TTC549 (cell line): ENCODE measurements at regions not wholly inside any gene's neighbourhood (a gene's known extent, or its start where the extent isn't known, plus 50 kb on each side); places are given as distances from the start of the nearest gene placed in this dataset.
"Not testable (repeated sequence)": the region's sequence is repeated elsewhere in the genome, so short reads cannot be mapped to it uniquely, and the experiment has no call there.

Source experiments
- FAIRE-seq: peaks from 2 replicates; lab custom pipeline; 2012; peaks lifted over from hg19 to GRCh38; lab: Jason Lieb, UNC

- FAIRE-seq: no peak
Observed at GRCh38 chr3:150300852-150301517, 107.1 kb upstream of the TSC22D2 start.

DNA sequence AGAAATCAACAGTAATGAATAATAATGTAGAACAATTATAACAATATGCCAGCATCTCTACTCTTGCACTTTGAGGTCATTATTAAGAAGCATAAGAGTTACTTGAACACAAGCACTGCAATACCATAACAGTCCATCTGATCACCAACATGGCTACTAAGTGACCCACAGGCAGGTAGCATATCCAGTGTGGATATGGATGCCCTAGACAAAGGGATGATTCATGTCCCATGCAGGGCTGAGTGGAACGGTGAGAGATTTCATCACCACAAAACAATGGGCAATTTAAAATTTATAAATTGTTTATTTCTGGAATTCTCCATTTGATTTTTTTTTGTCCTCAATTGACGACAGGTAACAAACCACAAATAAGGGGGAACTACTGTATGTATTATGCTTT, 107.7 kb upstream of the TSC22D2 start:
- no peak for FAIRE-seq

DNA sequence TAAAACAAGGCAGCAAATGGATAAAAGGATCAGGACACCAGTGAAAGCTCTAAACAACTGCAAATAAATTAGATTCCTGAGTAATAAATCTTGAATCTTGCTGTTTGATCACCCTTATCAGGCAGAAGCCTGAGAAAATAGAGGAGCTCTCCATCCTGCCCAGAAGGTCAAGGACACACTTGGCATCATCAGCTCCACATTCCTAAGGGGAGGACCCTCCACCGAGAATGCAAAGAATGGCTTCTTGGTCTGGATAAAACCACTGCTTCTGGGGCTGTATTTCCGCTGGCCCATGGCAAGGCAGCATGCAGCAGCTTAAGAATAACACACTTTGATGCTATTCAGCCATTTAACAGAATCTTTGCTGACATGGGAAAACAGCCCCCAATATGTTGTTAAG, 108.9 kb upstream of the TSC22D2 start:
- no peak for FAIRE-seq

DNA sequence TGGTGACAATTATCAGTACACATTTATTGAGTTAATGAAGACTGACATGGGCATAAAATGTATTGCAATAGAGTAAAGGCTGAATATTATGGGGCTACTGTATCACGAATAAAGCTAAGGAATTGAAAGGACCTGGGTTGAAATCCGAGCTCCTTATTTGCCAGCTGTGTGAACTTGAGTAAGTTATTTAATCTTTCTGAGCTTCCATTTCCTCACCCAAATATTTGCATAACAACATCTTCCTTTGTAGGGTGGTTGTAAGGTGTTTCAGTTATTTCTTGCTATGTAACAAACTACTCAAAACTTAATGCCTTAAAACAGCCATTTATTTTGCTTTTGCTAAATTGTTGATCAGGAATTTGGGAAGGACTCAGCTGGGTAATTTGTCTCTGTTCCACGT, 111.1 kb upstream of the TSC22D2 start:
- FAIRE-seq: no peak

- no peak for FAIRE-seq
Observed at GRCh38 chr3:150296123-150296735, 111.9 kb upstream of the TSC22D2 start.

DNA sequence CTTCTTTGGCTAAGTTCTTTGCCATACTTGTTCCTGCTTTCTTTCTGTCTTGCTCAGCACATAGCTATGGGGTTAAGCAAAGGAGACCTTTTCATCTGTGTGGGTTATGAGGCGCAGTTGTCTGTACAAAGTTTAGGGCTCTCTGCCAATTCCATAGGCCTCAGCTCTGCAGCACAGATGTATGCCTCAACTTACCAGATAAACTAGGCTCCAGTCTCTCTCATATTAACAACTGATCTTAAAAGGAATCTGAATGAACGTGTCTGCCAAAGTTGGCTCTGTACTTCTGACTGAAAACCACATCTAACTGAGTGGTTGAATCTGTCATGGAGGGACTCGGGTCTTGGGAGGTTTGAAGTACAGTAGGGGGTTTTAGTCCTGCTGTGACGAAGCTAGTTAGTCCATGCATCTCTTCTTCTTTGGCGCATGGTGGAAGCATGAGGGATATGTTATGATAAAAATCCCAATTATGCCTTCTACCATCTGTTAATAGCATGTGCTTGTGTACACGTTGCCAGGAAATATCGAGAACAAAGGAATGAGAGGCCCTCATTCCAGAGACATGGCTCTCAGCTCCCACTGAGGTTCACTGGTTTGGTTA, 114.6 kb upstream of the TSC22D2 start:
- FAIRE-seq: no peak

GRCh38 chr3:150292891-150293290, 115.2 kb upstream of the TSC22D2 start:
- FAIRE-seq: no peak

- FAIRE-seq: no peak
Observed at GRCh38 chr3:150291515-150291914, 116.6 kb upstream of the TSC22D2 start.

GRCh38 chr3:150286390-150287147, 121.5 kb upstream of the TSC22D2 start:
- FAIRE-seq: peak; percentile 3

- FAIRE-seq: no peak
Observed at GRCh38 chr3:150285601-150286000, 122.5 kb upstream of the TSC22D2 start.

- no peak for FAIRE-seq
Observed at GRCh38 chr3:150278843-150279381, 129.2 kb upstream of the TSC22D2 start.

DNA sequence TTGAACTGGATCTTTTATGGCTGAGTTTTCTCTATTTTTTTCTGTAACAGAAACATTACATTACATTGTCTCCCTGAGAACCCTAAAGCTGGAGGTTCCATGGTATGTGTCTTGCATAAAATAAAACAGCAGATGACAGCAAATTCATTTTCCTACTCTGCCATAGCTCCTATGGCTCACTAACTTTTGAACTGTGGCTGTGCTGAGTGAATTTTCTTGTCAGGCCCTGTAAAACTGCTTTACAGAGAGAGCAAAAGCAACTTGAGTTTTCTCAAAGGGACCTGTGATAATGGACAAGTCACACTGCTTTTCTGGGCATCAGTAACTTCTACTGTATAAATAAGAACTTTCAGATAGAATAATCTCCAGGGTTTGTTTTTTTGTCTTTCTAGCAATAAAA, 129.9 kb upstream of the TSC22D2 start:
- FAIRE-seq: no peak

DNA sequence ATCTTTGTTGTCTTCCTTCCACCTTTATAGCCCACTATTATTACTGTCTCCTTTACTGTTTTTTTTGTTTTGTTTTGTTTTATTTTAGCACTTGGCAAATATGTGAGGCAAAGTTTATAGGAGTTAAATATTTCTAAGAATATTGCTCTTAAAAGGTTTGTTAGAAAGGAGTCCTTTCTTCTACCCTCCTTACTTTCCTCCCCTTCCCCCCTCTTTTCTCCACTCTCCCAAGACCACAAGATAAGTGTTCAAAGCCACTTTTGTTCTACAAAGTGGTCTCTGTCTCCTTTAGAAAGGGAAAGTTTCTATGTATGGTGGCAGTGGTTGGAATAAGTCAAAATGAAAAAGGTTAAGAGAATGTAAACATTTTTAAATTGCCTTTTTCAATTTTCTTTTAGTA, 130.7 kb upstream of the TSC22D2 start:
- FAIRE-seq: no peak

DNA sequence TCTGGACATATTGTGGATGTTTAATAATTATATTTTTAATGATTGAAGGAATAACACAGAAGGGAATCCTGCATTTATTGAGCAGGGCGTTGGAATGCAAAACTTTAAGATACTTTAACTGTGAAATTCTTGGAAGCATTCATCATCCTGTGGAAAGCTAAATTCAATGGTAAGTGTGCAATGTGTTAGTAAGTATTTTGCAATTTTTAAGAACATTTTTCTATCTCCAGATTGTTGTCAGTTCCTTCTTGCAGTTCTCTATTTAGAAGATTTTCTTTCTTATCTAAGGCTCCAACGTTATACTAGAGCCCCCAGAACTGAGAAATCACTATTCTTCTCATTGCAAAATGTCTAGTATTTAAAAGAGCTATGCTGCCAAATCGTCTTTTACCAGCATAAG, 132.2 kb upstream of the TSC22D2 start:
- FAIRE-seq: no peak

- no peak for FAIRE-seq
Observed at GRCh38 chr3:150274372-150274771, 133.7 kb upstream of the TSC22D2 start.

- no peak for FAIRE-seq
Observed at GRCh38 chr3:150273396-150273795, 134.7 kb upstream of the TSC22D2 start.

- FAIRE-seq: no peak
Observed at GRCh38 chr3:150271591-150271960, 136.5 kb upstream of the TSC22D2 start.

- FAIRE-seq: no peak
Observed at GRCh38 chr3:150270883-150271590, 137.1 kb upstream of the TSC22D2 start.

GRCh38 chr3:150270444-150270843, 137.7 kb upstream of the TSC22D2 start:
- not testable (repeated sequence) for FAIRE-seq

GRCh38 chr3:150269526-150269925, 138.6 kb upstream of the TSC22D2 start:
- no peak for FAIRE-seq

- FAIRE-seq: no peak
Observed at GRCh38 chr3:150268426-150269391, 139.4 kb upstream of the TSC22D2 start.
